ENCODE measurements at regions not wholly inside any gene's neighbourhood (a gene's known extent, or its start where the extent isn't known, plus 50 kb on each side); places are given as distances from the start of the nearest gene placed in this dataset.

- FAIRE-seq (no peak), DNase-seq (ENCODE audit: low read depth in 1 of 2, low spot score in 2 of 2) (no peak)
- ChIA-PET CTCF (ENCODE audit: partially characterized antibody) (interaction anchor here (0.7 to 1.9 kb wide), 3 partner anchors 21 to 162 kb away, joined by 3 to 5 read pairs (median 3); no protein-coding TSS in a partner anchor), POLR2A (ENCODE audit: partially characterized antibody) (no interaction called here)
- Histone ChIP-seq H4K20me1 (replicated peaks in 1 of 2; ENCODE audit: control insufficient read depth in 1 of 2, insufficient read depth in 2 of 2, low read length in 2 of 2) (no peaks in the 10 kb centered on the region), H3K27me3 (replicated peaks in 1 of 4; ENCODE audit: control insufficient read depth in 3 of 4, extremely low read depth in 1 of 4, insufficient read depth in 3 of 4, low read length in 3 of 4) (no peaks in the 10 kb centered on the region), H3K4me2 (ENCODE audit: insufficient read depth in 1 of 2, low read depth in 2 of 2, low read length in 2 of 2) (no peak overlapping the region), H3K23me2 (ENCODE audit: low read depth, low read length) (no peaks in the 10 kb centered on the region; the same call in 1 of the 2 replicates), H3K79me1 (ENCODE audit: low read depth, low read length) (no peaks in the 10 kb centered on the region), H3K18ac (ENCODE audit: extremely low read depth, low read length) (no peak overlapping the region), H3K4me1 (replicated peaks in 1 of 4; ENCODE audit: control insufficient read depth in 3 of 4, insufficient read depth in 4 of 4, low read length in 3 of 4) (no peaks in the 10 kb centered on the region), H3K4me3 (ENCODE audit: extremely low read depth in 1 of 4, insufficient read depth in 2 of 4, low read depth in 3 of 4, low read length in 4 of 4) (no peak overlapping the region), H2AK5ac (ENCODE audit: low read depth, low read length) (no peak overlapping the region), H2BK12ac (ENCODE audit: low read depth, low read length) (no peak overlapping the region), H3K4ac (replicated peaks; ENCODE audit: insufficient read length, low read depth, low read length) (no peak overlapping the region), H2AFZ (ENCODE audit: low read length) (no peak overlapping the region), H3K27ac (ENCODE audit: low read depth, low read length) (no peak overlapping the region), H3K9me3 (ENCODE audit: insufficient read depth in 2 of 2, low read depth in 1 of 2, low read length in 1 of 2) (no peaks in the 10 kb centered on the region), H4K5ac (ENCODE audit: insufficient read length, low read depth, low read length) (no peak overlapping the region), H4K91ac (replicated peaks; ENCODE audit: insufficient read length, low read length) (no peak overlapping the region), H2BK120ac (replicated peaks; ENCODE audit: low read depth, low read length) (no peak overlapping the region), H2BK20ac (ENCODE audit: low read length) (no peak overlapping the region), H2BK15ac (ENCODE audit: low read length) (no peak overlapping the region), H2BK5ac (ENCODE audit: low read depth, low read length) (no peak overlapping the region), H3K9ac (replicated peaks in 1 of 4; ENCODE audit: extremely low read depth in 1 of 4, low read depth in 3 of 4, low read length in 3 of 4) (no peak overlapping the region), H3K79me2 (ENCODE audit: control insufficient read depth in 1 of 2, insufficient read depth in 2 of 2, low read length in 2 of 2) (no peaks in the 10 kb centered on the region), H3K56ac (replicated peaks; ENCODE audit: insufficient read length, low read depth, low read length) (no peak overlapping the region), H3K36me3 (ENCODE audit: control insufficient read depth in 2 of 4, insufficient read depth in 4 of 4, low read length in 3 of 4) (no peaks in the 10 kb centered on the region), H3K14ac (ENCODE audit: insufficient read length) (no peak overlapping the region), H4K8ac (ENCODE audit: extremely low read depth, insufficient read depth, low read length) (no peak overlapping the region), H3K23ac (ENCODE audit: insufficient read length) (no peak overlapping the region)
- 83% methylated on average over 2 of the region's 2 CpGs; no CpG with 5 or more reads in 1 of the 2 experiments for WGBS, 2 experiments (ENCODE audit: extremely low coverage in 1 of 2, insufficient coverage in 1 of 2, insufficient read length in 1 of 2, insufficient replicate concordance in 2 of 2, low coverage in 1 of 2, low lambda C conversion rate in 2 of 2, missing lambda C conversion rate in 1 of 2)
- TF ChIP-seq SP1 (IDR thresholded peaks at IDR 0.05; ENCODE audit: low read depth, low read length): no peak
- no peak for TF ChIP-seq SIX5 (IDR thresholded peaks at IDR 0.05; ENCODE audit: low read depth, low read length)
- TF ChIP-seq TEAD4 (IDR thresholded peaks at IDR 0.05; ENCODE audit: low read depth, low read length): no peak
- TF ChIP-seq GABPA (IDR thresholded peaks at IDR 0.05; ENCODE audit: borderline replicate concordance, insufficient read depth, low read length): no peak
- no peak for TF ChIP-seq TBP (IDR thresholded peaks at IDR 0.05; ENCODE audit: low read depth, low read length)
- no peak for TF ChIP-seq TAF1 (IDR thresholded peaks at IDR 0.05; ENCODE audit: low read depth, low read length)
- TF ChIP-seq SP4 (IDR thresholded peaks at IDR 0.05; ENCODE audit: low read length): no peak
- TF ChIP-seq TAF7 (optimal IDR thresholded peaks at IDR 0.05; ENCODE audit: borderline replicate concordance, low read depth, low read length): no peak
- no peak for TF ChIP-seq POLR2AphosphoS5 (IDR thresholded peaks at IDR 0.05; ENCODE audit: low read depth, low read length)
- no peak for TF ChIP-seq PHF8 (conservative IDR thresholded peaks at IDR 0.05; ENCODE audit: low read depth, low read length)
- TF ChIP-seq, protein P1, sequence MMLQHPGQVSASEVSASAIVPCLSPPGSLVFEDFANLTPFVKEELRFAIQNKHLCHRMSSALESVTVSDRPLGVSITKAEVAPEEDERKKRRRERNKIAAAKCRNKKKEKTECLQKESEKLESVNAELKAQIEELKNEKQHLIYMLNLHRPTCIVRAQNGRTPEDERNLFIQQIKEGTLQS (IDR thresholded peaks at IDR 0.05; ENCODE audit: insufficient read depth, low read depth, low read length): no peak
Observed at GRCh38 chr11:27860811-27861210, 160.6 kb upstream of the BDNF start.
